ENCODE measurements at regions not wholly inside any gene's neighbourhood (a gene's known extent, or its start where the extent isn't known, plus 50 kb on each side); places are given as distances from the start of the nearest gene placed in this dataset.
A peak's percentile ranks its signal among the peaks of the same experiment; 100 is the strongest.

GRCh38 chr7:155203059-155203881 is 94.4 kb upstream of the INSIG1 start:
- H3K36me3 Mint-ChIP-seq (ENCODE audit: low read depth) = peaks cover 9% of the 10 kb centered on the region
- H3K27ac Mint-ChIP-seq = peak overlapping the region; percentile 21
- no peaks in the 10 kb centered on the region for H3K27me3 Mint-ChIP-seq
- H3K9me3 Mint-ChIP-seq = peaks cover 12% of the 10 kb centered on the region
- peaks cover 70% of the 10 kb centered on the region for H3K4me1 Mint-ChIP-seq (ENCODE audit: low read depth)
- no peak overlapping the region for H3K4me3 Mint-ChIP-seq

DNA sequence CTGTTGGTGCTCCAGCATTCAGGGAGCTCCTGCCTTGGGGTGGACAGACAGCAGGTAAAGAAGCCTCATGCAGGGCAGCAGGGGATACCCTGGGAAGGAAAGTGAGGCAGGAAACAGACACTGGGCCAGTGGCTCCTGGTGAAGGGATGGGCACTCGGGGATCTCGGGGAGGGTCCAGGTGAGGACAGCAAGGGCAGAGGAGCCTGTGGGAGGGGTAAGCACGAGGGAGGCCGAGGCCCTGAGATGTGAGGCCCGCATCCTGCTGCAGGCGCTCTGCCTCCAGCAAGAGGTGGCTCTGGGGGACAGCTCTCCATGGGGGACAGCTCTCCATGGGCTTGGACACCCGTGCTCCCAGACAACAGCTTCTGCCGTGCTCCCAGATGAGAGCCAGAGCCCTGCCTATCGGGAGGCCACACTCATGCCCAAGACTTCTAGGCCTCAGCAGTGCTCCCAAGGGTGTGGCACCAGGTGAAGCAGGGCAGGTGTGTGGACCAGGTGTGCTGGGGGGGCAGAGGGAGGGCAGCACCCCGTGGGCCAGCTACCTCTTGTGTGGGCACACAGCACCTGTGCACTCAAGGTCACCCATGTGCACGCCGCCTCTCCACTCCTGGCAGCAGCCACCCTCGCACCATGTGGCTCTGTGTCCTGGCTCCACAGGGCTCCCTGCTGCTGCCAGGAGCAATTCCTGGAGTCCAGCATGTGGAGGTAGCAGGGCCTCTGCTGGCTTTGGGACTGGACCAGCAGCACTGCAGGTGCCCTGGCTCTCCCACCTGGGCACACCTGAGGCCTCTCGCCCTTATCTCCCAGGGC is 93.6 kb upstream of the INSIG1 start:
- Mint-ChIP-seq H3K4me3 (no peak overlapping the region), H3K27me3 (no peaks in the 10 kb centered on the region), H3K27ac (peak overlapping the region; percentile 21), H3K4me1 (ENCODE audit: low read depth) (peaks cover 68% of the 10 kb centered on the region), H3K9me3 (peaks cover 12% of the 10 kb centered on the region), H3K36me3 (ENCODE audit: low read depth) (peaks cover 9% of the 10 kb centered on the region)

GRCh38 chr7:155204744-155205367 is 92.8 kb upstream of the INSIG1 start:
- peaks cover 9% of the 10 kb centered on the region for H3K36me3 Mint-ChIP-seq (ENCODE audit: low read depth)
- peak overlapping the region; percentile 100 for H3K27ac Mint-ChIP-seq
- peaks cover 63% of the 10 kb centered on the region for H3K4me1 Mint-ChIP-seq (ENCODE audit: low read depth)
- H3K9me3 Mint-ChIP-seq = peaks cover 12% of the 10 kb centered on the region
- H3K27me3 Mint-ChIP-seq = no peaks in the 10 kb centered on the region
- peak overlapping the region; percentile 88 for H3K4me3 Mint-ChIP-seq

DNA sequence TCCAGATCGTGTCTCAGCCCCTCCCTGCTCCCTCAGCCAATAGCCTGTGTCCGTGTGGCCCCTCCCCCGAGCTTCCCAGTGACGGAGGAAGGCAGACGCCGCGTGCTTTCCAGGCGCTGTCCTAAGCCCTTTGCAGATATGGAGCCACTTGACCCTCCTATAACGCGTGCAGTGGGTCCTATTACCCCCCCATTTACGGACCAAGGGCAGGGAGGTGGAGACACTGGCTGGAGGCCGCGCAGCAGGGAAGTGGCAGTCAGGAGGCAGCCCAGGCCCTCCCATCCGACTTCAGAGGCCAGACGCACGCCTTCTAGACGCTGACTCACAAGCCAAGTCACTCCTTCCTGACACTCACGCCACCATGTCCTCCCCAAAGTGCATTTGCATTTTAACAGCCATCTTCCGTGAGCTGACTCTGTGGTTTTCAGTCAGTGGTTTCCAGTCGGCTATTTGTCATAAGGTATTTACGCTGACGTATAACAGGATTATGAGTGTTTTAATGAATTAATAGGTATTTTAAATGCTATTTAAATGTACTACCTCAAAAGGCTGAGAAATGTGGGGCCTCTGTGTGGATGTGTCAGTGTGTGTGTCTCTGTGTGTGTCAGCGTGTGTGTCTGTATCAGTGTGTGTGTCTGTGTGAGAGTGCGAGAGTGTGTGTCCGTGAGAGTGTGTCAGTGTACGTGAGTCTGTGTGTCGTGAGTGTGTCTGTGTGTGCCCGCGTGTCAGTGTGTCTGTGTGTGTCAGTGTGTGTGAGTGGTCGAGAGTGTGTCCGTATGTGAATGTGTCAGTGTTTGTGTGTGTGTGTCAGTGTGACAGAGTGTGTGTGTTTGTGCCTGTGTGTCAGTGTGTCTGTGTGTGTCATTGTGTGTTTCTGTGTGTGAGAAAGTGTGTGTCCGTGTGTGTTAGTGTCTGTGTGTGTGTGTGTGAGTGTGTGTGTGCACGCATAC is 92.0 kb upstream of the INSIG1 start:
- H3K36me3 Mint-ChIP-seq (ENCODE audit: low read depth) = peaks cover 9% of the 10 kb centered on the region
- H3K27me3 Mint-ChIP-seq = no peaks in the 10 kb centered on the region
- peak overlapping the region; percentile 100 for H3K27ac Mint-ChIP-seq
- peaks cover 12% of the 10 kb centered on the region for H3K9me3 Mint-ChIP-seq
- peaks cover 58% of the 10 kb centered on the region for H3K4me1 Mint-ChIP-seq (ENCODE audit: low read depth)
- H3K4me3 Mint-ChIP-seq = peak overlapping the region; percentile 88

DNA sequence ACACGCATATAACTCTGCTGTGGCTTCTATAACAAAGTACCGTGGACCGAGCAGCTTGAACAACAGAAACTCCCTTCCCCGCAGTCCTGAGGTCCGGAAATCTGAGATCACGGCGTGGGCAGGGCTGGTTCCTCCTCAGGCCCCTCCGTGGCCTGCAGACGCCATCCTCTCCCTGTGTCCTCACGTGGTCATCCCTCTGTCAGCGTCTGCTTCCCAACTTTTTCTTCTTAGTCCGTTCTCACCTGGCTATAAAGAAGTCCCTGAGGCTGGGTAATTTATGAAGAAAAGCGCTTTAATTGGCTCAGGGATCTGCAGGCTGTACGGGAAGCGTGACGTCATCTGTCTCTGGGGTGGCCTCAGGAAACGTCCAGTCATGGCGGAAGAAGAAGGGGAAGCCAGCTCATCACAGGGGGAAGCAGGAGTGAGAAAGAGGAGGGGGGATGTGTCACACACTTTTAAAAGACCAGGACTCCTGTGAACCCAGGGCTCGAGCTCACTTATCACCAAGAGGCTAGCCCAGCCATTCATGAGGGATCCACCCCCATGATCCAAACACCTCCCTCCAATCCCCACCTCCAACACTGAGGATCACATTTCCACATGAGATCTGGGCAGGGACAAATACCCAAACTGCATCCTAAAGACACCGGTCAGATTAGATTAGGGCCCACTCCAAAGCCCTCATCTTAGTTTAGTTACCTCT is 91.2 kb upstream of the INSIG1 start:
- peak overlapping the region; percentile 100 for H3K27ac Mint-ChIP-seq
- peaks cover 58% of the 10 kb centered on the region for H3K4me1 Mint-ChIP-seq (ENCODE audit: low read depth)
- H3K36me3 Mint-ChIP-seq (ENCODE audit: low read depth) = peaks cover 9% of the 10 kb centered on the region
- H3K4me3 Mint-ChIP-seq = peak overlapping the region; percentile 88
- H3K9me3 Mint-ChIP-seq = peaks cover 12% of the 10 kb centered on the region
- no peaks in the 10 kb centered on the region for H3K27me3 Mint-ChIP-seq

- H3K27ac Mint-ChIP-seq = peak overlapping the region; percentile 100
- peaks cover 58% of the 10 kb centered on the region for H3K4me1 Mint-ChIP-seq (ENCODE audit: low read depth)
- H3K27me3 Mint-ChIP-seq = no peaks in the 10 kb centered on the region
- peaks cover 9% of the 10 kb centered on the region for H3K36me3 Mint-ChIP-seq (ENCODE audit: low read depth)
- H3K9me3 Mint-ChIP-seq = peaks cover 12% of the 10 kb centered on the region
- H3K4me3 Mint-ChIP-seq = no peak overlapping the region
These were observed 90.2 kb upstream of the INSIG1 start for GRCh38 chr7:155207326-155208002.

DNA sequence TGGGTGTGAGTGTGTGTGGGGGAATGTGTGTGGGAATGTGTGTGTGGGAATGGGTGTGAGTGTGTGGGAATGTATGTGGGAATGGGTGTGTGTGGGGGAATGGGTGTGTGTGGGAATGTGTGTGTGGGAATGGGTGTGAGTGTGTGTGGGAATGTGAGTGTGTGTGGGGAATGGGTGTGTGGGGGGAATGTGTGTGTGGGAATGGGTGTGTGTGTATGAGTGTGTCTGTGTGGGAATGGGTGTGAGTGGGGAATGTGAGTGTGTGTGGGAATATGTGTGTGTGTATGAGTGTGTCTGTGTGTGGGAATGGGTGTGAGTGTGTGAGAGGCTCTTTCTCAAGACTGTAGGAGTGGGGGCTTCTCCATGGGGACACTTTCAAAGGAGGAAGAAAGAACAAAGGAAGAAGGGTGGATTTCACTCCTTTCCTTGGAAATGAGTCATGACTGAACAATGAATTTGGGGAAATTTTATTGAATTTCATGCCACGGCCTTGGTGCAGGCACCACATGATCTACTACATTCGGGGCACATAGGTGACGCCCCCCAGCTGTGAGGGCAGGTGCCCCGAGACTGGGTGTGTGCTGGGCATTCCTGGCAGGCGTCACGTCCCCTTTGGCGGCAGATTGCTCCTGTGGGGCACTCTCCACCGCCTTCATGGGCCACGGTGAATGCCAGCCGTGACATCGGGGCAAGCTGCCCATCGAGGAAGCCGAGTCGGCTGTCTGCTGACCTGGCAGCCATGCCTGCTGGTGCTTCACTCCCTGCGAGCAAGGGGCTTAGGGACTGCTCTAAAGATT is 88.8 kb upstream of the INSIG1 start:
- Mint-ChIP-seq H3K4me3 (no peak overlapping the region), H3K27ac (peak overlapping the region; percentile 3), H3K27me3 (no peaks in the 10 kb centered on the region), H3K36me3 (ENCODE audit: low read depth) (peaks cover 9% of the 10 kb centered on the region), H3K4me1 (ENCODE audit: low read depth) (peaks cover 51% of the 10 kb centered on the region), H3K9me3 (peaks cover 12% of the 10 kb centered on the region)

- H3K4me3 Mint-ChIP-seq = no peak overlapping the region
- H3K27ac Mint-ChIP-seq = no peak overlapping the region
- H3K4me1 Mint-ChIP-seq (ENCODE audit: low read depth) = peaks cover 45% of the 10 kb centered on the region
- peaks cover 5% of the 10 kb centered on the region for H3K27me3 Mint-ChIP-seq
- H3K36me3 Mint-ChIP-seq (ENCODE audit: low read depth) = peaks cover 9% of the 10 kb centered on the region
- H3K9me3 Mint-ChIP-seq = peaks cover 12% of the 10 kb centered on the region
These were observed 88.0 kb upstream of the INSIG1 start for GRCh38 chr7:155209478-155210319.

DNA sequence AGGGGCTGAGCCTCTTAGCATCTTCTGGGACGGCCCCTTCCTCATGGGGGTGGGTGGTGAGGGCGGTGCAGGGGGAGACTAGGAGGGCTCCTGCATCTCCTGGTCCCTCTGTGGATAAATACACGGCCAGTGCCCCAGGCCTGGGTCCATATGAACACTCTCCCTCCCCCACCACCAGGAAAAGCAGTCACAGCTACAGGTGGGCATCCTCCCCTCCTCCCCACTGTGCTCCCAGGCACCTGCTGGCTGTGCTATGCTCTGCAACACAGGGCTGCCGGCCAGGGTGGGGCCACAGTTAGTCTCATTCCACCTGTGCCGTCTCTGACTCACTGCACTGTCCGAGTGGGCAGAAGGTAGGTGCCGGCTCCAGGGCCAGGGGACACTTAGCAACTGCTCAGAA is 87.3 kb upstream of the INSIG1 start:
- Mint-ChIP-seq H3K9me3 (peaks cover 8% of the 10 kb centered on the region), H3K4me1 (ENCODE audit: low read depth) (peaks cover 38% of the 10 kb centered on the region), H3K36me3 (ENCODE audit: low read depth) (peaks cover 9% of the 10 kb centered on the region), H3K4me3 (no peak overlapping the region), H3K27me3 (peaks cover 5% of the 10 kb centered on the region), H3K27ac (no peak overlapping the region)

- H3K27ac Mint-ChIP-seq = peak overlapping the region; percentile 63
- H3K4me3 Mint-ChIP-seq = no peak overlapping the region
- H3K27me3 Mint-ChIP-seq = peaks cover 5% of the 10 kb centered on the region
- peaks cover 30% of the 10 kb centered on the region for H3K4me1 Mint-ChIP-seq (ENCODE audit: low read depth)
- H3K36me3 Mint-ChIP-seq (ENCODE audit: low read depth) = peaks cover 4% of the 10 kb centered on the region
- H3K9me3 Mint-ChIP-seq = peaks cover 4% of the 10 kb centered on the region
These were observed 86.5 kb upstream of the INSIG1 start for GRCh38 chr7:155211173-155211572.

DNA sequence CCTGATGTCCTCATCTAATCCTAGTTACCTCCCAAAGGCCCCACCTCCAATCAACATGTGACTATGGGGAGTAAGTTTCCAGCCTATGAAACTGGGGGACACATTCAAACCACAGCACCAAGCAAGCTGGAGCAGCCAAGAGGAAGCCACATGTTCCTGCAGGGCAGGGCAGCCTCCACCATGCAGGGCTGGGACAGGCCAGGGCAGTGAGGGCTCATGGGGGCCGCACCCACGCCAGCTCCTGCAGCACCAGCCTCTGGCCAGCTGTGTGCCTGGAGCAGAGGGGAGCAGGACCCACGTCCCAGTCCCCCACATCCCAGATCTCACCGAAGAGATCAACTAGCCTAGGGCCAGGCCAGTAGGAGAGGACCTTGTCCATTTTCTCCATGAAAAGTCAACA is 85.9 kb upstream of the INSIG1 start:
- Mint-ChIP-seq H3K27ac (no peak overlapping the region), H3K27me3 (peaks cover 5% of the 10 kb centered on the region), H3K9me3 (peaks cover 4% of the 10 kb centered on the region), H3K36me3 (ENCODE audit: low read depth) (peaks cover 4% of the 10 kb centered on the region), H3K4me1 (ENCODE audit: low read depth) (peaks cover 24% of the 10 kb centered on the region), H3K4me3 (no peak overlapping the region)
